ENCODE measurements at regions not wholly inside any gene's neighbourhood (a gene's known extent, or its start where the extent isn't known, plus 50 kb on each side); places are given as distances from the start of the nearest gene placed in this dataset.
A peak's percentile ranks its signal among the peaks of the same experiment; 100 is the strongest.

- DNase-seq = no peak
Measured at GRCh38 chr2:226143091-226143490, 656.5 kb downstream of the IRS1 start.

GRCh38 chr2:226142463-226142862, 657.2 kb downstream of the IRS1 start:
- no peak for DNase-seq

- no peak for DNase-seq
Measured at GRCh38 chr2:226140594-226140993, 659.0 kb downstream of the IRS1 start.

- no peak for DNase-seq
Measured at GRCh38 chr2:226139759-226140158, 659.9 kb downstream of the IRS1 start.

GRCh38 chr2:226137201-226137811, 662.3 kb downstream of the IRS1 start:
- no peak for DNase-seq

GRCh38 chr2:226136739-226137138, 662.9 kb downstream of the IRS1 start:
- DNase-seq = no peak

GRCh38 chr2:226135861-226136548, 663.6 kb downstream of the IRS1 start:
- no peak for DNase-seq

GRCh38 chr2:226132323-226133215, 667.1 kb downstream of the IRS1 start:
- DNase-seq = no peak

- no peak for DNase-seq
Measured at GRCh38 chr2:226131299-226131784, 668.3 kb downstream of the IRS1 start.

GRCh38 chr2:226130192-226130591, 669.4 kb downstream of the IRS1 start:
- DNase-seq = no peak

- no peak for DNase-seq
Measured at GRCh38 chr2:226127682-226128081, 671.9 kb downstream of the IRS1 start.

- DNase-seq = no peak
Measured at GRCh38 chr2:226126104-226126503, 673.5 kb downstream of the IRS1 start.

- DNase-seq = no peak
Measured at GRCh38 chr2:226125176-226125883, 674.3 kb downstream of the IRS1 start.

- DNase-seq = peak; percentile 32
Measured at GRCh38 chr2:226124548-226125011, 675.0 kb downstream of the IRS1 start.

GRCh38 chr2:226123300-226123699, 676.3 kb downstream of the IRS1 start:
- no peak for DNase-seq

GRCh38 chr2:226122041-226122440, 677.6 kb downstream of the IRS1 start:
- DNase-seq = no peak

- no peak for DNase-seq
Measured at GRCh38 chr2:226121046-226121738, 678.4 kb downstream of the IRS1 start.

- peak; percentile 47 for DNase-seq
Measured at GRCh38 chr2:226118471-226119429, 680.9 kb downstream of the IRS1 start.

GRCh38 chr2:226117510-226118065, 682.0 kb downstream of the IRS1 start:
- DNase-seq = no peak

- no peak for DNase-seq
Measured at GRCh38 chr2:226116346-226116745, 683.3 kb downstream of the IRS1 start.

- DNase-seq = no peak
Measured at GRCh38 chr2:226115832-226116200, 683.8 kb downstream of the IRS1 start.

Measured in right hindlimb (tissue), 1 donor.